Endothelial cell of umbilical vein (primary cell): ENCODE measurements at regions not wholly inside any gene's neighbourhood (a gene's known extent, or its start where the extent isn't known, plus 50 kb on each side); places are given as distances from the start of the nearest gene placed in this dataset.
"Not testable (repeated sequence)": the region's sequence is repeated elsewhere in the genome, so short reads cannot be mapped to it uniquely, and the experiment has no call there.

Experiments
- BruUV-seq: library from RNA; stranded (reverse); fragments of 400-500 nt; replicated peaks from 2 replicates; lab custom pipeline; 2021; lab: Mats Ljungman, UMichigan
- CTCF ChIA-PET: fragments of 300-600, 350-600 bp; sonication (Branson Sonifier 250); formaldehyde crosslinking; loops from one replicate; lab custom pipeline; 2021; ENCODE audit warnings: antibody characterized with exemption, inconsistent platforms; lab: Charles Lee
- POLR2A ChIA-PET: fragments of 300-600, 350-600 bp; sonication (Branson Sonifier 250); formaldehyde crosslinking; loops from one replicate; lab custom pipeline; 2021; ENCODE audit warnings: antibody characterized with exemption, inconsistent platforms; lab: Charles Lee
- DNase-seq: peaks from one replicate; pipeline ENCODE4 v3.0.0-alpha.2; 2011; ENCODE audit warnings: low read depth, low spot score
- FAIRE-seq: peaks from 2 replicates; lab custom pipeline; 2011; peaks lifted over from hg19 to GRCh38; lab: Jason Lieb, UNC
- H2AFZ ChIP-seq: 2 replicates; pipeline ENCODE4 v1.6.0; 2012; ENCODE audit warnings: low read depth, low read length, control low read depth, inconsistent platforms
- H3K27ac ChIP-seq: 2 replicates; pipeline ENCODE4 v1.5.1; 2011; ENCODE audit warnings: low read depth, mild to moderate bottlenecking, control low read depth, low read length, moderate library complexity; ENCODE audit not compliant: insufficient read depth
- H3K27me3 ChIP-seq, 2 experiments: 2 replicates each; pipeline versions ENCODE4 v1.6.0 to v1.6.1; 2011; ENCODE audit warnings: low read length in 2 of 2, mixed read lengths in 1 of 2; ENCODE audit not compliant: control insufficient read depth in 2 of 2, insufficient read depth in 2 of 2
- H3K36me3 ChIP-seq, 2 experiments: 2 replicates in 1 of 2; 3 replicates in 1 of 2; pipeline ENCODE4 v1.5.1; 2011; ENCODE audit warnings: low read length in 2 of 2, mild to moderate bottlenecking in 1 of 2, moderate library complexity in 1 of 2; ENCODE audit not compliant: control insufficient read depth in 2 of 2, insufficient read depth in 2 of 2; ENCODE audit errors: extremely low read depth in 1 of 2
- H3K4me1 ChIP-seq: 3 replicates; pipeline ENCODE4 v1.5.1; 2011; ENCODE audit warnings: mild to moderate bottlenecking, low read length; ENCODE audit not compliant: control insufficient read depth, insufficient read depth; ENCODE audit errors: extremely low read depth
- H3K4me2 ChIP-seq: 2 replicates; pipeline ENCODE4 v1.6.1; 2011; ENCODE audit warnings: low read length, control low read depth, mixed read lengths; ENCODE audit not compliant: insufficient read depth
- H3K4me3 ChIP-seq, 3 experiments: fragments of 200-600 bp in 1 of 3; sonication (generic), shearing (Covaris generic) in 1 of 3; replicated peaks in 1 of 3; 2 replicates each; pipeline ENCODE4 v1.5.1; 2011 to 2016; ENCODE audit warnings: control low read depth in 3 of 3, low read length in 3 of 3, mild to moderate bottlenecking in 2 of 3, inconsistent platforms in 1 of 3, low read depth in 1 of 3, moderate library complexity in 1 of 3; ENCODE audit not compliant: insufficient read depth in 1 of 3
- H3K79me2 ChIP-seq: 2 replicates; pipeline ENCODE4 v1.6.0; 2012; ENCODE audit warnings: low read length, inconsistent platforms; ENCODE audit not compliant: control insufficient read depth, insufficient read depth
- H3K9ac ChIP-seq: replicated peaks from 2 replicates; pipeline ENCODE3; 2011; ENCODE audit warnings: low read length, control low read depth; ENCODE audit not compliant: insufficient read depth; ENCODE audit errors: extremely low read depth
- H3K9me1 ChIP-seq: replicated peaks from 3 replicates; pipeline ENCODE4 v1.6.0; 2011; ENCODE audit warnings: mild to moderate bottlenecking, low read length; ENCODE audit not compliant: control insufficient read depth, insufficient read depth; ENCODE audit errors: extremely low read depth
- H3K9me3 ChIP-seq: replicated peaks from 2 replicates; pipeline ENCODE4 v1.5.1; 2012; ENCODE audit warnings: low read length, inconsistent platforms; ENCODE audit not compliant: control insufficient read depth, insufficient read depth
- H4K20me1 ChIP-seq: replicated peaks from 2 replicates; pipeline ENCODE3; 2011; ENCODE audit warnings: mild to moderate bottlenecking, low read length; ENCODE audit not compliant: control insufficient read depth, insufficient read depth; ENCODE audit errors: extremely low read depth
- EZH2 ChIP-seq: IDR thresholded peaks from 2 replicates; pipeline ENCODE4 v1.6.1; 2012; ENCODE audit warnings: borderline replicate concordance, low read depth, mild to moderate bottlenecking, moderate library complexity, low read length, inconsistent platforms; ENCODE audit not compliant: severe bottlenecking
- FOS ChIP-seq: IDR thresholded peaks from 2 replicates; pipeline ENCODE4 v1.6.1; 2011; ENCODE audit warnings: mild to moderate bottlenecking, low read length, moderate library complexity, borderline replicate concordance; ENCODE audit not compliant: insufficient read depth
- GATA2 ChIP-seq: IDR thresholded peaks from 2 replicates; pipeline ENCODE4 v1.7.0; 2011; ENCODE audit warnings: low read depth, mild to moderate bottlenecking, moderate library complexity, mixed read lengths, low read length; ENCODE audit not compliant: insufficient read length, insufficient read depth
- JUN ChIP-seq: IDR thresholded peaks from 2 replicates; pipeline ENCODE4 v1.6.1; 2011; ENCODE audit warnings: borderline replicate concordance, low read depth; ENCODE audit not compliant: insufficient read length, insufficient read depth
- MAX ChIP-seq: IDR thresholded peaks from 2 replicates; pipeline ENCODE4 v1.6.1; 2011; ENCODE audit not compliant: insufficient read depth, insufficient read length
- MYC ChIP-seq: IDR thresholded peaks from one replicate; pipeline ENCODE4 v1.6.1; 2011; ENCODE audit warnings: mild to moderate bottlenecking, low read depth, low read length
- POLR2A ChIP-seq: IDR thresholded peaks from 2 replicates; pipeline ENCODE4 v1.6.1; 2012; ENCODE audit warnings: low read depth, mild to moderate bottlenecking, control low read depth, low read length
- POLR2AphosphoS5 ChIP-seq: IDR thresholded peaks from 2 replicates; pipeline ENCODE4 v1.6.1; 2012; ENCODE audit warnings: low read depth, mild to moderate bottlenecking, control low read depth, low read length, moderate library complexity; ENCODE audit not compliant: insufficient read depth
- dilution Hi-C: fragments of 300-500 bp; cut with MboI; formaldehyde crosslinking; loops from one replicate; pipeline ENCODE4 v1.15.0; 2019; ENCODE audit warnings: low sequenced_read_pairs; ENCODE audit not compliant: extremely low pct_ligation_motif_present
- intact Hi-C: fragments of 100-400 bp; cut with micrococcal nuclease; formaldehyde crosslinking; loops from one replicate; pipeline ENCODE4 v1.10.0; 2022
- TF ChIP-seq, protein P1 (sequence below), 2 donors: IDR thresholded peaks; 1 replicate in 1 of 2; 2 replicates in 1 of 2; pipeline ENCODE4 v1.5.1; 2011; ENCODE audit warnings: low read length in 2 of 2, mild to moderate bottlenecking in 2 of 2, moderate library complexity in 2 of 2, control low read depth in 1 of 2, inconsistent platforms in 1 of 2, low read depth in 1 of 2; ENCODE audit not compliant: insufficient read depth in 1 of 2; ENCODE audit errors: extremely low read depth in 1 of 2

DNA sequence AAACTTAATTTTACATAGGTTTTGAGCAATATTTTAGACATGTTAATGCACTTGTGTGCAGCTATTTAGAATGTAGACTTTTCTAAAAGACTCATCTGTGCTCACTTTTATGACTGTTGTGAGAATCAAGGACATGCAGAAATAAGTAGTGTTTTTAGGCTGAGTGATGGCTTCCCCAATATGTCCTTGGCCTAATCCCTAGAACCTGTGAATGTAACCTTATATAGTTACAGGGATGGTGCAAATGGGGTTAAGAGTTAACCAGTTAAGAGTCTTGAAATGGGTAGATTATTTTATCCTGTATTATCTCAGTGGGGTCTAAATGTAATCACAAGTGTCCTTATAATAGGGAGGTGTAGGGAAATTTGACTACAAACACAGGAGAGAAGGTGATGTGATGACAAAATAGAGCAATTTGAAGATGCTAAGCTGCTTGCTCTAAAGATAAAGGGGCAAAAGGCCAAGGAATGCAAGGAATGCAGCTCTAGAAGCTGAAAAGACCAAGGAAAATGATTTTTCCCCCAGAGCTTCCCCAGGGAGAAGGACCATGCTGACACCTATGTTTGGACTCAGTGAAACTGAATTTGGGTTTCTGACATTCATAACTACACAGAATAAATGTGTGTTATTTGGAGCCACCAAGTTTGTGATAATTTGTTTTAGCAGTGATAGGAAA is 298.0 kb upstream of the PAPPA start:
- H3K9me1 ChIP-seq, result no peaks in the 10 kb centered on the region
- no peak overlapping the region for H3K4me3 ChIP-seq
- no peaks in the 10 kb centered on the region for H3K79me2 ChIP-seq
- H3K9me3 ChIP-seq, result no peaks in the 10 kb centered on the region
- FAIRE-seq (no peak), DNase-seq (no peak)
- TF ChIP-seq POLR2AphosphoS5 (no peak), FOS (no peak), POLR2A (no peak), MAX (no peak), MYC (no peak), EZH2 (no peak), JUN (no peak), GATA2 (no peak)
- TF ChIP-seq, protein P1, sequence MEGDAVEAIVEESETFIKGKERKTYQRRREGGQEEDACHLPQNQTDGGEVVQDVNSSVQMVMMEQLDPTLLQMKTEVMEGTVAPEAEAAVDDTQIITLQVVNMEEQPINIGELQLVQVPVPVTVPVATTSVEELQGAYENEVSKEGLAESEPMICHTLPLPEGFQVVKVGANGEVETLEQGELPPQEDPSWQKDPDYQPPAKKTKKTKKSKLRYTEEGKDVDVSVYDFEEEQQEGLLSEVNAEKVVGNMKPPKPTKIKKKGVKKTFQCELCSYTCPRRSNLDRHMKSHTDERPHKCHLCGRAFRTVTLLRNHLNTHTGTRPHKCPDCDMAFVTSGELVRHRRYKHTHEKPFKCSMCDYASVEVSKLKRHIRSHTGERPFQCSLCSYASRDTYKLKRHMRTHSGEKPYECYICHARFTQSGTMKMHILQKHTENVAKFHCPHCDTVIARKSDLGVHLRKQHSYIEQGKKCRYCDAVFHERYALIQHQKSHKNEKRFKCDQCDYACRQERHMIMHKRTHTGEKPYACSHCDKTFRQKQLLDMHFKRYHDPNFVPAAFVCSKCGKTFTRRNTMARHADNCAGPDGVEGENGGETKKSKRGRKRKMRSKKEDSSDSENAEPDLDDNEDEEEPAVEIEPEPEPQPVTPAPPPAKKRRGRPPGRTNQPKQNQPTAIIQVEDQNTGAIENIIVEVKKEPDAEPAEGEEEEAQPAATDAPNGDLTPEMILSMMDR (IDR thresholded peaks at IDR 0.05; ENCODE audit: extremely low read depth in 1 of 2, insufficient read depth in 1 of 2, low read depth in 1 of 2, low read length in 2 of 2), result no peak
- H3K27ac ChIP-seq, result no peak overlapping the region
- BruUV-seq, result no TSS peak
- H3K36me3 ChIP-seq, result no peaks in the 10 kb centered on the region
- H3K27me3 ChIP-seq, result no peaks in the 10 kb centered on the region
- H4K20me1 ChIP-seq, result no peaks in the 10 kb centered on the region
- dilution Hi-C loops, result no loop called here
- H2AFZ ChIP-seq, result no peak overlapping the region
- H3K4me2 ChIP-seq, result no peak overlapping the region
- CTCF ChIA-PET, result no interaction called here
- POLR2A ChIA-PET, result no interaction called here
- H3K4me1 ChIP-seq, result no peaks in the 10 kb centered on the region
- intact Hi-C loops, result no loop called here
- H3K9ac ChIP-seq, result no peak overlapping the region

GRCh38 chr9:115858421-115858820 is 295.2 kb upstream of the PAPPA start:
- CTCF ChIA-PET, H3K27me3 ChIP-seq, H3K79me2 ChIP-seq, H3K9ac ChIP-seq, intact Hi-C loops, H3K4me2 ChIP-seq, H3K36me3 ChIP-seq, BruUV-seq, H4K20me1 ChIP-seq, H3K9me1 ChIP-seq, FAIRE-seq, H3K27ac ChIP-seq, POLR2A ChIA-PET, H3K4me3 ChIP-seq, H3K4me1 ChIP-seq, H3K9me3 ChIP-seq, DNase-seq, dilution Hi-C loops, H2AFZ ChIP-seq: not testable (repeated sequence)
